Activated CD8-positive, alpha-beta memory T cell treated with anti-CD3 and anti-CD28 coated beads, Interleukin-2, amount 50 U/mL, for 48 hours (primary cell): ENCODE measurements at regions not wholly inside any gene's neighbourhood (a gene's known extent, or its start where the extent isn't known, plus 50 kb on each side); places are given as distances from the start of the nearest gene placed in this dataset.

Experiments
- DNase-seq: peaks from one replicate; pipeline ENCODE4 v3.0.0-alpha.2; 2020

GRCh38 chr11:79762279-79762921, 321.6 kb upstream of the TENM4 start:
- DNase-seq = no peak

- DNase-seq = no peak
These were observed 317.5 kb upstream of the TENM4 start for GRCh38 chr11:79758325-79758724.

- no peak for DNase-seq
These were observed 306.6 kb upstream of the TENM4 start for GRCh38 chr11:79747406-79747805.

GRCh38 chr11:79744941-79745340, 304.1 kb upstream of the TENM4 start:
- DNase-seq = no peak

GRCh38 chr11:79742176-79742575, 301.3 kb upstream of the TENM4 start:
- DNase-seq = no peak

- DNase-seq = no peak
These were observed 298.8 kb upstream of the TENM4 start for GRCh38 chr11:79739591-79739990.

GRCh38 chr11:79727221-79727620, 286.4 kb upstream of the TENM4 start:
- DNase-seq = no peak

GRCh38 chr11:79720115-79720514, 279.3 kb upstream of the TENM4 start:
- DNase-seq = no peak

- DNase-seq = no peak
These were observed 267.6 kb upstream of the TENM4 start for GRCh38 chr11:79708319-79708932.

GRCh38 chr11:79705648-79706047, 264.8 kb upstream of the TENM4 start:
- no peak for DNase-seq

- no peak for DNase-seq
These were observed 261.5 kb upstream of the TENM4 start for GRCh38 chr11:79702303-79702702.

GRCh38 chr11:79699246-79699645, 258.4 kb upstream of the TENM4 start:
- no peak for DNase-seq

- no peak for DNase-seq
These were observed 257.1 kb upstream of the TENM4 start for GRCh38 chr11:79697905-79698304.

GRCh38 chr11:79694368-79694767, 253.5 kb upstream of the TENM4 start:
- DNase-seq = no peak

- no peak for DNase-seq
These were observed 250.6 kb upstream of the TENM4 start for GRCh38 chr11:79691445-79691844.

- DNase-seq = no peak
These were observed 246.0 kb upstream of the TENM4 start for GRCh38 chr11:79686703-79687419.

GRCh38 chr11:79683930-79684329, 243.1 kb upstream of the TENM4 start:
- DNase-seq = no peak

GRCh38 chr11:79678780-79679452, 238.1 kb upstream of the TENM4 start:
- no peak for DNase-seq

- DNase-seq = no peak
These were observed 235.6 kb upstream of the TENM4 start for GRCh38 chr11:79676396-79676795.

- DNase-seq = no peak
These were observed 234.3 kb upstream of the TENM4 start for GRCh38 chr11:79675081-79675480.

- DNase-seq = no peak
These were observed 232.0 kb upstream of the TENM4 start for GRCh38 chr11:79672786-79673185.

GRCh38 chr11:79671401-79671800, 230.6 kb upstream of the TENM4 start:
- no peak for DNase-seq

- no peak for DNase-seq
These were observed 230.1 kb upstream of the TENM4 start for GRCh38 chr11:79670882-79671281.

GRCh38 chr11:79668575-79668974, 227.7 kb upstream of the TENM4 start:
- DNase-seq = no peak
